OCI-LY7 (cell line): ENCODE measurements at regions not wholly inside any gene's neighbourhood (a gene's known extent, or its start where the extent isn't known, plus 50 kb on each side); places are given as distances from the start of the nearest gene placed in this dataset.

Source experiments
- BruUV-seq: library from RNA; stranded (reverse); fragments of 400-500 nt; replicated peaks from 2 replicates; lab custom pipeline; 2021; lab: Mats Ljungman, UMichigan
- CTCF ChIA-PET: fragments of 300-600 bp; sonication (Branson Sonifier 250); formaldehyde crosslinking; loops from one replicate; lab custom pipeline; 2022; ENCODE audit warnings: antibody characterized with exemption; ENCODE audit not compliant: unreplicated experiment; lab: Charles Lee
- POLR2A ChIA-PET: fragments of 300-600 bp; sonication (Branson Sonifier 250); formaldehyde crosslinking; loops from one replicate; lab custom pipeline; 2022; ENCODE audit warnings: antibody characterized with exemption; lab: Charles Lee
- DNase-seq: peaks from one replicate; pipeline ENCODE4 v3.0.0-alpha.2; 2015; ENCODE audit warnings: low spot score
- H2AFZ ChIP-seq: fragments of 200-600 bp; sonication (generic), shearing (Covaris generic); 2 replicates; pipeline ENCODE4 v1.6.1; 2014; ENCODE audit warnings: mild to moderate bottlenecking, antibody characterized with exemption, low read length, moderate library complexity
- H3K27ac ChIP-seq: fragments of 200-600 bp; sonication (generic); 2 replicates; pipeline ENCODE4 v1.5.1; 2014; ENCODE audit warnings: mixed run types, low read depth, mild to moderate bottlenecking, moderate library complexity, low read length, inconsistent platforms; ENCODE audit not compliant: poor library complexity, severe bottlenecking
- H3K36me3 ChIP-seq: fragments of 200-600 bp; sonication (generic); 2 replicates; pipeline ENCODE4 v1.6.1; 2014; ENCODE audit warnings: mild to moderate bottlenecking, antibody characterized with exemption, low read length, moderate library complexity, mixed read lengths; ENCODE audit not compliant: insufficient read depth
- H3K4me1 ChIP-seq: fragments of 200-600 bp; sonication (generic); 2 replicates; pipeline ENCODE4 v1.5.1; 2014; ENCODE audit warnings: mild to moderate bottlenecking, low read length; ENCODE audit not compliant: insufficient read depth, poor library complexity, severe bottlenecking
- H3K4me2 ChIP-seq: fragments of 200-600 bp; sonication (generic); 2 replicates; pipeline ENCODE4 v1.6.1; 2014; ENCODE audit warnings: mild to moderate bottlenecking, low read length
- H3K4me3 ChIP-seq: fragments of 200-600 bp; sonication (generic); 2 replicates; pipeline ENCODE4 v1.5.1; 2014; ENCODE audit warnings: mild to moderate bottlenecking, low read depth, low read length; ENCODE audit not compliant: poor library complexity, severe bottlenecking
- H3K79me2 ChIP-seq: fragments of 200-600 bp; sonication (generic); 2 replicates; pipeline ENCODE4 v1.6.1; 2016; ENCODE audit warnings: low read depth, mild to moderate bottlenecking, low read length, moderate library complexity, mixed read lengths; ENCODE audit not compliant: insufficient read depth
- H3K9me2 ChIP-seq: fragments of 200-600 bp; sonication (generic); 2 replicates; pipeline ENCODE4 v1.6.1; 2016; ENCODE audit warnings: mild to moderate bottlenecking, low read length, mixed read lengths; ENCODE audit not compliant: insufficient read depth
- H3K9me3 ChIP-seq: fragments of 200-600 bp; sonication (generic); 2 replicates; pipeline ENCODE4 v1.6.1; 2014; ENCODE audit warnings: mild to moderate bottlenecking, mixed run types, low read length, mixed read lengths
- H4K20me1 ChIP-seq: fragments of 200-600 bp; sonication (generic); 2 replicates; pipeline ENCODE4 v1.6.1; 2014; ENCODE audit warnings: mild to moderate bottlenecking, antibody characterized with exemption, low read length, moderate library complexity, mixed read lengths; ENCODE audit not compliant: insufficient read depth
- CTCF ChIP-seq: fragments of 200-600 bp; sonication (generic); conservative IDR thresholded peaks from 2 replicates; pipeline ENCODE4 v1.5.1; 2014; ENCODE audit warnings: mild to moderate bottlenecking, antibody characterized with exemption, low read length, moderate library complexity, mixed read lengths
- EZH2phosphoT487 ChIP-seq: fragments of 200-600 bp; sonication (generic); IDR thresholded peaks from 2 replicates; pipeline ENCODE4 v1.6.1; 2018; ENCODE audit warnings: low read depth, borderline replicate concordance, mild to moderate bottlenecking, mixed run types, antibody characterized with exemption, low read length, moderate library complexity, mixed read lengths
- intact Hi-C: fragments of 100-400 bp; cut with micrococcal nuclease; formaldehyde crosslinking; loops from one replicate; pipeline ENCODE4 v1.10.0; 2022; ENCODE audit not compliant: unreplicated experiment

DNA sequence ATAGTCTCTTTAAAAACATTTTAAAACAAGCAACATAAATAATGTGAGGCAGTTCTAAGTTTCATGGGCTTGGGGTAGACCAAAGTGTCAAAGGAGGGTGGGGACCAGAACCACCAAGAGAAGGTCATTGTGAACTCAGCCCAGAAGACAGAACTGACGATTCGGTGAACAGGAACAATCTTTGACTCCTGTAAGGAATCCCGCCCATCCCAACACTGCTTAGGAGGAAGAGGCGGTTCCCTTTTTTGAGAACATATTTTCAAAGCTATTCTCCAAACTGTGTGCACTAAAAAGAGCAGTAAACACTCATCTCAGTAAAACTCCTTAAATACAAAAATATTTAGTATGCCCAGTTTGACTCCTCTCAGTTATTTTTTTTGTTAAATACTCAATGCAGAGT is 176.5 kb upstream of the TLE4 start:
- BruUV-seq, result no TSS peak
- intact Hi-C loops, result no loop called here
- Histone ChIP-seq H4K20me1 (no peaks in the 10 kb centered on the region), H3K9me2 (no peaks in the 10 kb centered on the region), H3K4me1 (no peaks in the 10 kb centered on the region), H3K27ac (no peak overlapping the region), H3K79me2 (no peaks in the 10 kb centered on the region), H2AFZ (no peak overlapping the region), H3K9me3 (no peaks in the 10 kb centered on the region), H3K4me2 (no peak overlapping the region), H3K4me3 (no peak overlapping the region), H3K36me3 (no peaks in the 10 kb centered on the region)
- CTCF ChIA-PET, result no interaction called here
- POLR2A ChIA-PET, result no interaction called here
- DNase-seq, result no peak
- TF ChIP-seq EZH2phosphoT487, result no peak
- no peak for TF ChIP-seq CTCF

DNA sequence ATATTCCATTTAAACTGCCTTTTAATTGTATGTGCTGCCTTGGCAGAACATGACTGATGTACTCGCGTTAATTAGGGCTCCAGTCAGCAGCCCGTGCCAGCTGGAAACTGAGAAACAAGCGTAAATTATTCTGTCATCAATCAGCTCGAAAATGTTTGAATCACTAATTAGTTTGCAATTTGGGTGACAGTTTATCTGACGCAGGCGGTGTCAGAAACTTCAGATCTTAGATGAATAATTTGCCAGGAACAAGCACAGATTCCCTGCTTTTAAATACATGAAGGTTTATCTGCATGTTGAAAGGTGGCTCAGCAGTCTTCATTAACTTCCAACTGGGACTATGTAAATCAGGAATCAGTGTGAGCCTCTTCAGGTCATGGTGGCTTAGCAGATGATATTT is 176.0 kb upstream of the TLE4 start:
- Histone ChIP-seq H3K79me2 (no peaks in the 10 kb centered on the region), H3K9me3 (no peaks in the 10 kb centered on the region), H3K9me2 (no peaks in the 10 kb centered on the region), H3K4me2 (no peak overlapping the region), H3K27ac (no peak overlapping the region), H3K4me1 (no peaks in the 10 kb centered on the region), H3K36me3 (no peaks in the 10 kb centered on the region), H4K20me1 (no peaks in the 10 kb centered on the region), H2AFZ (no peak overlapping the region), H3K4me3 (no peak overlapping the region)
- TF ChIP-seq CTCF (no peak), EZH2phosphoT487 (no peak)
- ChIA-PET CTCF (no interaction called here), POLR2A (no interaction called here)
- intact Hi-C loops, result no loop called here
- BruUV-seq, result no TSS peak
- no peak for DNase-seq

DNA sequence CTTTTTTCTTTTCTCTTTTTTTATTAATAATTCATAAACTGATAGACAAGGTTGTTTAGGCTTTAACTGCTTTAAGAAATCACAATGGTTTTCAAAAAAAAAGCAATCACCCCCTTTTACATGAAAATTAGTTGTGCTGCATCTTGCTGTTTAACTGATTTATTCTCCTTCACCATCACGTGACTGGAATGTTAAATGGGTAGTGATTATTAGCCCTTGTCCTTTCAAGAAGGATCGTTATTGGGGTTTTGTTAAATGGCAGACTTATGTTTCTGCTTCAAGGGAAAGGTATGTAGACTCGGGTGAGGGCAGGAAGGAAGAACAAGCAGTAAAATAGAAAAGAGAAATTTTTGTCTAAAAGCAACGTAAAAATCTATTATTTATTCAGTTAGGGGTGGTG is 175.6 kb upstream of the TLE4 start:
- no peak for DNase-seq
- BruUV-seq, result no TSS peak
- Histone ChIP-seq H3K27ac (no peak overlapping the region), H4K20me1 (no peaks in the 10 kb centered on the region), H3K9me2 (no peaks in the 10 kb centered on the region), H2AFZ (no peak overlapping the region), H3K36me3 (no peaks in the 10 kb centered on the region), H3K9me3 (no peaks in the 10 kb centered on the region), H3K4me2 (no peak overlapping the region), H3K4me1 (no peaks in the 10 kb centered on the region), H3K4me3 (no peak overlapping the region), H3K79me2 (no peaks in the 10 kb centered on the region)
- POLR2A ChIA-PET, result no interaction called here
- no peak for TF ChIP-seq CTCF
- CTCF ChIA-PET, result no interaction called here
- intact Hi-C loops, result no loop called here
